B cell (primary cell): ENCODE measurements at regions not wholly inside any gene's neighbourhood (a gene's known extent, or its start where the extent isn't known, plus 50 kb on each side); places are given as distances from the start of the nearest gene placed in this dataset.

Experiments used
- ATAC-seq: fragments of 200-7000 bp; cut with Tn5 transposase; one replicate; pipeline ENCODE4 v1.10.0; 2021; ENCODE audit warnings: low read depth, mild to moderate bottlenecking, moderate number of reproducible peaks, moderate library complexity
- CTCF ChIA-PET: fragments of 350-600 bp; sonication (Branson Sonifier 250); formaldehyde crosslinking; loops from one replicate; lab custom pipeline; 2021; ENCODE audit warnings: antibody characterized with exemption, inconsistent platforms; lab: Charles Lee
- POLR2A ChIA-PET: fragments of 350-600 bp; sonication (Branson Sonifier 250); formaldehyde crosslinking; loops from one replicate; lab custom pipeline; 2021; ENCODE audit warnings: antibody characterized with exemption; lab: Charles Lee
- DNase-seq: peaks from one replicate; pipeline ENCODE4 v3.0.0; 2013
- H2AFZ ChIP-seq: 2 replicates; pipeline ENCODE4 v1.6.1; 2012; ENCODE audit warnings: mild to moderate bottlenecking, low read depth, low read length; ENCODE audit not compliant: insufficient read depth, poor library complexity, severe bottlenecking
- H3K27ac ChIP-seq, 2 donors: 1 replicate in 1 of 2; 2 replicates in 1 of 2; pipeline ENCODE4 v1.5.1; 2012 to 2013; ENCODE audit warnings: low read length in 2 of 2, mild to moderate bottlenecking in 2 of 2, moderate library complexity in 1 of 2
- H3K27me3 ChIP-seq, 4 experiments: fragments of 200-600 bp in 1 of 4; sonication (generic) in 1 of 4; replicated peaks in 1 of 4; 1 replicate in 2 of 4; 2 replicates in 2 of 4; pipeline versions ENCODE4 v1.6.1 to v1.7.0; 2013 to 2016; ENCODE audit warnings: low read length in 3 of 4, mild to moderate bottlenecking in 2 of 4, mixed read lengths in 1 of 4, moderate library complexity in 1 of 4; ENCODE audit not compliant: insufficient read depth in 4 of 4, control insufficient read depth in 3 of 4; ENCODE audit errors: control extremely low read depth in 1 of 4
- H3K36me3 ChIP-seq, 2 experiments: replicated peaks in 1 of 2; 1 replicate in 1 of 2; 2 replicates in 1 of 2; pipeline versions ENCODE4 v1.6.1 to v1.7.1; 2013; ENCODE audit warnings: low read length in 1 of 2; ENCODE audit not compliant: insufficient read depth in 2 of 2, control insufficient read depth in 1 of 2; ENCODE audit errors: control extremely low read depth in 1 of 2, extremely low read depth in 1 of 2
- H3K4me1 ChIP-seq, 2 donors: fragments of 200-600 bp in 1 of 2; sonication (generic) in 1 of 2; 1 replicate in 1 of 2; 2 replicates in 1 of 2; pipeline versions ENCODE4 v1.5.1 to v1.6.1; 2013 to 2017; ENCODE audit warnings: low read length in 2 of 2; ENCODE audit not compliant: control insufficient read depth in 2 of 2, insufficient read depth in 2 of 2
- H3K4me2 ChIP-seq: replicated peaks from 2 replicates; pipeline ENCODE3; 2012; ENCODE audit warnings: mild to moderate bottlenecking, low read depth, low read length; ENCODE audit not compliant: poor library complexity, severe bottlenecking
- H3K4me3 ChIP-seq, 5 experiments: fragments of 200-600 bp in 1 of 5; sonication (generic) in 1 of 5; 1 replicate in 3 of 5; 2 replicates in 2 of 5; pipeline versions ENCODE4 v1.5.1 to v1.7.0; 2011 to 2016; ENCODE audit warnings: low read length in 4 of 5, mild to moderate bottlenecking in 4 of 5, low read depth in 2 of 5, control low read depth in 1 of 5, moderate library complexity in 1 of 5; ENCODE audit not compliant: insufficient read depth in 1 of 5; ENCODE audit errors: control extremely low read depth in 1 of 5, extremely low read depth in 1 of 5
- H3K79me2 ChIP-seq: fragments of 200-600 bp; sonication (generic); one replicate; pipeline ENCODE4 v1.6.0; 2016; ENCODE audit warnings: low read length; ENCODE audit not compliant: control insufficient read depth, insufficient read depth
- H3K9ac ChIP-seq: fragments of 200-600 bp; sonication (generic); 2 replicates; pipeline ENCODE4 v1.6.1; 2017; ENCODE audit warnings: mild to moderate bottlenecking, low read length, moderate library complexity
- H3K9me3 ChIP-seq, 3 donors: one replicate each; pipeline versions ENCODE4 v1.6.1 to v1.7.1; 2013; ENCODE audit warnings: low read length in 2 of 3; ENCODE audit not compliant: control insufficient read depth in 2 of 3, insufficient read depth in 1 of 3; ENCODE audit errors: control extremely low read depth in 1 of 3
- H4K20me1 ChIP-seq: 2 replicates; pipeline ENCODE4 v1.6.0; 2012; ENCODE audit warnings: mild to moderate bottlenecking, low read length; ENCODE audit not compliant: insufficient read depth, control insufficient read depth, poor library complexity, severe bottlenecking
- H3K27ac Mint-ChIP-seq: one replicate; pipeline ENCODE4 v1.8.0; 2021; ENCODE audit warnings: mixed read lengths
- H3K27me3 Mint-ChIP-seq: one replicate; pipeline ENCODE4 v1.8.0; 2021; ENCODE audit warnings: mixed read lengths
- H3K4me1 Mint-ChIP-seq: one replicate; pipeline ENCODE4 v1.8.0; 2021; ENCODE audit warnings: mixed read lengths
- H3K4me3 Mint-ChIP-seq: one replicate; pipeline ENCODE4 v1.8.0; 2021; ENCODE audit warnings: mixed read lengths
- H3K9me3 Mint-ChIP-seq: one replicate; pipeline ENCODE4 v1.8.0; 2022; ENCODE audit warnings: mixed read lengths; ENCODE audit not compliant: insufficient read depth
- EZH2 ChIP-seq: IDR thresholded peaks from 2 replicates; pipeline ENCODE4 v1.6.1; 2012; ENCODE audit warnings: borderline replicate concordance, low read depth, mild to moderate bottlenecking, moderate library complexity, low read length; ENCODE audit not compliant: insufficient read depth, poor library complexity, severe bottlenecking
- WGBS: methylation state at CpG from one replicate; pipeline ENCODE4 v1.1.5; 2013; ENCODE audit warnings: missing lambda C conversion rate; ENCODE audit not compliant: insufficient coverage; 5-methylcytosine and 5-hydroxymethylcytosine counted together
- intact Hi-C: fragments of 100-400 bp; cut with micrococcal nuclease; formaldehyde crosslinking; loops from one replicate; pipeline ENCODE4 v1.10.0; 2022
- TF ChIP-seq, protein P1 (sequence below): fragments of 200-600 bp; IDR thresholded peaks from one replicate; pipeline ENCODE4 v1.8.0; 2022; ENCODE audit warnings: antibody characterized with exemption, mild to moderate bottlenecking

DNA sequence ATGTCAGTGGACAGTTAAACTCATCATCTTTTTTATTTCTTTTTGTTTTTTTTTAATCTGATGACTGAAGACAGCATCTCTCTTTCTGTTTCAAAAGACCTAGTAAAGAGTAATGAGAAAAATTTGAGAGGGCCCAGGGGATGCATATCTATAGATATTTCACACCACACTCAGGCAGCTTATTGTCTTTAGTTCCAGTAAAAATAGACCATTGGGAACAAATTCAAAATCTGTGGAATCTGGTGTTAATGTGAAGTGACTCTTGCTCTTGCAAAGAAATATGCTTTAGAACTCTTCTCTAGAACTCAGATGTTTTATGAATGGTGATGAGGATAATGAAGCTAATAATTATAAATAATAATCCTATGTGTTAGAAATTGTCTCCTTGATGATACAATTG, 214.5 kb upstream of the ATP2B1 start:
- CTCF ChIA-PET = no interaction called here
- no peak overlapping the region for H2AFZ ChIP-seq
- intact Hi-C loops = no loop called here

DNA sequence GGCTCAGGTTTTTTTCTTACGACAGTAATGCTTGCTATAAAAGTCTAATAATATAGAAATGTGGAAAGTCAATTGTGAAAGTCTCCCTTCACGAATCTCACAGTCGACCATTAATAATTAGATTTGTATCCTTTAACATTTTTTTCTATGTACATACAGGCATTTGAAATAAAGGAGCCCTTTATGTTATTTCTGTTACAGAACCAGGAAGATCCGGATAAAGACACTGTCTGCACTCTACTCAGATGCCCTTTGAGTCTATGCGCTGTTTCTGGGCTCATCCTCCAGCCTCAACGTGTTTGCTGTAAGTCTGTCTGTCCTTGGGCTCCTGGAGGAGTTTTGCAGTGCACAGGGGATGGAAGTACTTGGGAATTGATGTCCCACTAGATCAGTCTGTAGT, 212.2 kb upstream of the ATP2B1 start:
- ATAC-seq (no peak), DNase-seq (no peak)
- Histone ChIP-seq H3K36me3 (no peaks in the 10 kb centered on the region), H3K4me3 (no peak overlapping the region), H3K9ac (no peak overlapping the region), H3K4me1 (peaks cover 19 to 36% of the 10 kb centered on the region in 2 donors), H3K4me2 (no peak overlapping the region), H3K9me3 (peaks cover 0 to 8% (median 0%) of the 10 kb centered on the region in 3 donors), H4K20me1 (no peaks in the 10 kb centered on the region), H3K27me3 (no peaks in the 10 kb centered on the region), H3K79me2 (no peaks in the 10 kb centered on the region), H2AFZ (peak overlapping the region; percentile 38), H3K27ac (no peak overlapping the region)
- H3K4me3 Mint-ChIP-seq = no peak overlapping the region
- H3K27ac Mint-ChIP-seq = peak overlapping the region; percentile 77
- ChIA-PET CTCF (no interaction called here), POLR2A (no interaction called here)
- peaks cover 5% of the 10 kb centered on the region for H3K9me3 Mint-ChIP-seq
- peaks cover 53% of the 10 kb centered on the region for H3K4me1 Mint-ChIP-seq
- intact Hi-C loops = no loop called here
- no peaks in the 10 kb centered on the region for H3K27me3 Mint-ChIP-seq
- 97% methylated on average over 3 of the region's 6 CpGs for WGBS
- TF ChIP-seq EZH2 = no peak
- TF ChIP-seq, protein P1, sequence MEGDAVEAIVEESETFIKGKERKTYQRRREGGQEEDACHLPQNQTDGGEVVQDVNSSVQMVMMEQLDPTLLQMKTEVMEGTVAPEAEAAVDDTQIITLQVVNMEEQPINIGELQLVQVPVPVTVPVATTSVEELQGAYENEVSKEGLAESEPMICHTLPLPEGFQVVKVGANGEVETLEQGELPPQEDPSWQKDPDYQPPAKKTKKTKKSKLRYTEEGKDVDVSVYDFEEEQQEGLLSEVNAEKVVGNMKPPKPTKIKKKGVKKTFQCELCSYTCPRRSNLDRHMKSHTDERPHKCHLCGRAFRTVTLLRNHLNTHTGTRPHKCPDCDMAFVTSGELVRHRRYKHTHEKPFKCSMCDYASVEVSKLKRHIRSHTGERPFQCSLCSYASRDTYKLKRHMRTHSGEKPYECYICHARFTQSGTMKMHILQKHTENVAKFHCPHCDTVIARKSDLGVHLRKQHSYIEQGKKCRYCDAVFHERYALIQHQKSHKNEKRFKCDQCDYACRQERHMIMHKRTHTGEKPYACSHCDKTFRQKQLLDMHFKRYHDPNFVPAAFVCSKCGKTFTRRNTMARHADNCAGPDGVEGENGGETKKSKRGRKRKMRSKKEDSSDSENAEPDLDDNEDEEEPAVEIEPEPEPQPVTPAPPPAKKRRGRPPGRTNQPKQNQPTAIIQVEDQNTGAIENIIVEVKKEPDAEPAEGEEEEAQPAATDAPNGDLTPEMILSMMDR = no peak

More for the DNA sequence above, 214.5 kb upstream of the ATP2B1 start:
- POLR2A ChIA-PET = no interaction called here
- Mint-ChIP-seq H3K4me1 (peaks cover 59% of the 10 kb centered on the region), H3K27me3 (no peaks in the 10 kb centered on the region), H3K27ac (no peak overlapping the region), H3K9me3 (peaks cover 5% of the 10 kb centered on the region), H3K4me3 (no peak overlapping the region)
- peaks cover 24 to 34% of the 10 kb centered on the region in 2 donors for H3K4me1 ChIP-seq
- H3K9ac ChIP-seq = no peak overlapping the region
- ATAC-seq = no peak
- peaks cover 0 to 8% (median 0%) of the 10 kb centered on the region in 3 donors for H3K9me3 ChIP-seq
- no peaks in the 10 kb centered on the region for H3K27me3 ChIP-seq
- no peaks in the 10 kb centered on the region for H3K36me3 ChIP-seq
- H3K4me3 ChIP-seq = no peak overlapping the region
- H3K79me2 ChIP-seq = no peaks in the 10 kb centered on the region
- no peak overlapping the region for H3K27ac ChIP-seq
- H4K20me1 ChIP-seq = no peaks in the 10 kb centered on the region
- TF ChIP-seq, protein P1 = no peak
- TF ChIP-seq EZH2 = no peak
- DNase-seq = no peak
- H3K4me2 ChIP-seq = no peak overlapping the region
